Fibroblast of lung (primary cell): ENCODE measurements at regions not wholly inside any gene's neighbourhood (a gene's known extent, or its start where the extent isn't known, plus 50 kb on each side); places are given as distances from the start of the nearest gene placed in this dataset.

Experiments
- CTCF ChIP-seq, 2 donors: IDR thresholded peaks in 1 of 2; conservative IDR thresholded peaks in 1 of 2; 1 replicate in 1 of 2; 2 replicates in 1 of 2; pipeline ENCODE4 v1.5.1; 2011 to 2012; ENCODE audit warnings: low read length in 2 of 2, control low read depth in 1 of 2, inconsistent platforms in 1 of 2, low read depth in 1 of 2, mild to moderate bottlenecking in 1 of 2
- EZH2 ChIP-seq: IDR thresholded peaks from 2 replicates; pipeline ENCODE4 v1.5.1; 2012; ENCODE audit warnings: low read length, control low read depth, mild to moderate bottlenecking; ENCODE audit errors: missing control alignments

GRCh38 chr1:175826705-175827104 lies 83.3 kb upstream of the TNR start:
- no peak for TF ChIP-seq EZH2
- TF ChIP-seq CTCF (conservative IDR thresholded peaks at IDR 0.05 in 1 of 2, IDR thresholded peaks at IDR 0.05 in 1 of 2; ENCODE audit: low read depth in 1 of 2, low read length in 2 of 2) = no peak
